ENCODE measurements at regions not wholly inside any gene's neighbourhood (a gene's known extent, or its start where the extent isn't known, plus 50 kb on each side); places are given as distances from the start of the nearest gene placed in this dataset.

DNA sequence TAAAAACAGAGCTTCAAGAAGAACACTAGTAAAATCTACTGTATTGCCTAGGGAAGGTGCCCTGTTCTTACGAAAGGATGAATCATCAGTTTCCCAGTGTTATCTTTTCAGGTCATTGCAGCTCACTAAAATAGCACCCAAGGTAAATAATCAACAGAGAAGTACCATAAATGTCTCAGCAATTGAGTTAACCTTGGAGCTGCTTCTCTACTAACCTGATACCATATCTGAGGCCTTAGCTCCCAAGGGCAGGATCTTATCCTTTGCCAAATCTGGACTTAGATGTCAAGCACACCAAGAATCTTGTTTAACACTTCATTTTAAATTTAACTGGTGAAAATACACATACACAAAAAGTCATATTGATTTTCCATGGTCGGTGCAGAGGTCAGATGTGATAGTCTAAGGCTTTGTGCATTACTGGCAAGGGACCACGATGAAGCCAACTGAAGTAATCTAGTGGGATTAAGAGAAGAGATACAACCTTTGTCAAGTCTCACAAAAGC, 81.5 kb downstream of the EDN1 start:
- TF ChIP-seq, protein P1, sequence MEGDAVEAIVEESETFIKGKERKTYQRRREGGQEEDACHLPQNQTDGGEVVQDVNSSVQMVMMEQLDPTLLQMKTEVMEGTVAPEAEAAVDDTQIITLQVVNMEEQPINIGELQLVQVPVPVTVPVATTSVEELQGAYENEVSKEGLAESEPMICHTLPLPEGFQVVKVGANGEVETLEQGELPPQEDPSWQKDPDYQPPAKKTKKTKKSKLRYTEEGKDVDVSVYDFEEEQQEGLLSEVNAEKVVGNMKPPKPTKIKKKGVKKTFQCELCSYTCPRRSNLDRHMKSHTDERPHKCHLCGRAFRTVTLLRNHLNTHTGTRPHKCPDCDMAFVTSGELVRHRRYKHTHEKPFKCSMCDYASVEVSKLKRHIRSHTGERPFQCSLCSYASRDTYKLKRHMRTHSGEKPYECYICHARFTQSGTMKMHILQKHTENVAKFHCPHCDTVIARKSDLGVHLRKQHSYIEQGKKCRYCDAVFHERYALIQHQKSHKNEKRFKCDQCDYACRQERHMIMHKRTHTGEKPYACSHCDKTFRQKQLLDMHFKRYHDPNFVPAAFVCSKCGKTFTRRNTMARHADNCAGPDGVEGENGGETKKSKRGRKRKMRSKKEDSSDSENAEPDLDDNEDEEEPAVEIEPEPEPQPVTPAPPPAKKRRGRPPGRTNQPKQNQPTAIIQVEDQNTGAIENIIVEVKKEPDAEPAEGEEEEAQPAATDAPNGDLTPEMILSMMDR (optimal IDR thresholded peaks at IDR 0.05 in 1 of 3, IDR thresholded peaks at IDR 0.05 in 1 of 3, conservative IDR thresholded peaks at IDR 0.05 in 1 of 3; ENCODE audit: extremely low read depth in 1 of 3, insufficient read depth in 2 of 3, low read length in 3 of 3): no peak
- no peak for TF ChIP-seq EZH2 (IDR thresholded peaks at IDR 0.05; ENCODE audit: low read length)
